ENCODE measurements at regions not wholly inside any gene's neighbourhood (a gene's known extent, or its start where the extent isn't known, plus 50 kb on each side); places are given as distances from the start of the nearest gene placed in this dataset.

- TF ChIP-seq POLR2AphosphoS5 (IDR thresholded peaks at IDR 0.05; ENCODE audit: low read depth, low read length) = no peak
- no peak for TF ChIP-seq POLR2A (IDR thresholded peaks at IDR 0.05; ENCODE audit: low read depth, low read length)
- TF ChIP-seq TAF1 (IDR thresholded peaks at IDR 0.05; ENCODE audit: low read depth, low read length) = no peak
- no peak for TF ChIP-seq POU2F2 (IDR thresholded peaks at IDR 0.05; ENCODE audit: low read depth, low read length)
- no peak for TF ChIP-seq PAX5 (IDR thresholded peaks at IDR 0.05; ENCODE audit: insufficient read depth, low read length, severe bottlenecking)
- TF ChIP-seq SPI1 (IDR thresholded peaks at IDR 0.05; ENCODE audit: low read depth, low read length) = no peak
- FAIRE-seq (no peak), DNase-seq (ENCODE audit: insufficient read length, low spot score) (no peak)
Observed at GRCh38 chr10:120727001-120727400, 124.2 kb upstream of the WDR11 start.

GRCh38 chr10:120729547-120729946, 121.6 kb upstream of the WDR11 start:
- DNase-seq (ENCODE audit: insufficient read length, low spot score) (no peak), FAIRE-seq (no peak)
- TF ChIP-seq POLR2A (IDR thresholded peaks at IDR 0.05; ENCODE audit: low read depth, low read length) = no peak
- no peak for TF ChIP-seq SPI1 (IDR thresholded peaks at IDR 0.05; ENCODE audit: low read depth, low read length)
- no peak for TF ChIP-seq POLR2AphosphoS5 (IDR thresholded peaks at IDR 0.05; ENCODE audit: low read depth, low read length)
- TF ChIP-seq TAF1 (IDR thresholded peaks at IDR 0.05; ENCODE audit: low read depth, low read length) = no peak
- TF ChIP-seq POU2F2 (IDR thresholded peaks at IDR 0.05; ENCODE audit: low read depth, low read length) = no peak
- TF ChIP-seq PAX5 (IDR thresholded peaks at IDR 0.05; ENCODE audit: insufficient read depth, low read length, severe bottlenecking) = no peak

GRCh38 chr10:120732067-120732466, 119.1 kb upstream of the WDR11 start:
- TF ChIP-seq POLR2A (IDR thresholded peaks at IDR 0.05; ENCODE audit: low read depth, low read length) = no peak
- no peak for TF ChIP-seq TAF1 (IDR thresholded peaks at IDR 0.05; ENCODE audit: low read depth, low read length)
- TF ChIP-seq POU2F2 (IDR thresholded peaks at IDR 0.05; ENCODE audit: low read depth, low read length) = no peak
- no peak for TF ChIP-seq POLR2AphosphoS5 (IDR thresholded peaks at IDR 0.05; ENCODE audit: low read depth, low read length)
- TF ChIP-seq SPI1 (IDR thresholded peaks at IDR 0.05; ENCODE audit: low read depth, low read length) = no peak
- TF ChIP-seq PAX5 (IDR thresholded peaks at IDR 0.05; ENCODE audit: insufficient read depth, low read length, severe bottlenecking) = no peak
- FAIRE-seq (no peak), DNase-seq (ENCODE audit: insufficient read length, low spot score) (no peak)

- FAIRE-seq (no peak), DNase-seq (ENCODE audit: insufficient read length, low spot score) (no peak)
- TF ChIP-seq SPI1 (IDR thresholded peaks at IDR 0.05; ENCODE audit: low read depth, low read length) = no peak
- TF ChIP-seq POLR2AphosphoS5 (IDR thresholded peaks at IDR 0.05; ENCODE audit: low read depth, low read length) = no peak
- TF ChIP-seq TAF1 (IDR thresholded peaks at IDR 0.05; ENCODE audit: low read depth, low read length) = no peak
- no peak for TF ChIP-seq PAX5 (IDR thresholded peaks at IDR 0.05; ENCODE audit: insufficient read depth, low read length, severe bottlenecking)
- TF ChIP-seq POLR2A (IDR thresholded peaks at IDR 0.05; ENCODE audit: low read depth, low read length) = no peak
- TF ChIP-seq POU2F2 (IDR thresholded peaks at IDR 0.05; ENCODE audit: low read depth, low read length) = no peak
Observed at GRCh38 chr10:120732643-120733313, 118.4 kb upstream of the WDR11 start.

- FAIRE-seq (no peak), DNase-seq (ENCODE audit: insufficient read length, low spot score) (no peak)
- TF ChIP-seq TAF1 (IDR thresholded peaks at IDR 0.05; ENCODE audit: low read depth, low read length) = no peak
- no peak for TF ChIP-seq POLR2A (IDR thresholded peaks at IDR 0.05; ENCODE audit: low read depth, low read length)
- no peak for TF ChIP-seq POLR2AphosphoS5 (IDR thresholded peaks at IDR 0.05; ENCODE audit: low read depth, low read length)
- TF ChIP-seq SPI1 (IDR thresholded peaks at IDR 0.05; ENCODE audit: low read depth, low read length) = no peak
- no peak for TF ChIP-seq POU2F2 (IDR thresholded peaks at IDR 0.05; ENCODE audit: low read depth, low read length)
- no peak for TF ChIP-seq PAX5 (IDR thresholded peaks at IDR 0.05; ENCODE audit: insufficient read depth, low read length, severe bottlenecking)
Observed at GRCh38 chr10:120734483-120735078, 116.6 kb upstream of the WDR11 start.

GRCh38 chr10:120735315-120735714, 115.8 kb upstream of the WDR11 start:
- no peak for TF ChIP-seq PAX5 (IDR thresholded peaks at IDR 0.05; ENCODE audit: insufficient read depth, low read length, severe bottlenecking)
- no peak for TF ChIP-seq TAF1 (IDR thresholded peaks at IDR 0.05; ENCODE audit: low read depth, low read length)
- no peak for TF ChIP-seq POU2F2 (IDR thresholded peaks at IDR 0.05; ENCODE audit: low read depth, low read length)
- no peak for TF ChIP-seq SPI1 (IDR thresholded peaks at IDR 0.05; ENCODE audit: low read depth, low read length)
- no peak for TF ChIP-seq POLR2A (IDR thresholded peaks at IDR 0.05; ENCODE audit: low read depth, low read length)
- TF ChIP-seq POLR2AphosphoS5 (IDR thresholded peaks at IDR 0.05; ENCODE audit: low read depth, low read length) = no peak
- no peak for FAIRE-seq
- DNase-seq (ENCODE audit: insufficient read length, low spot score) = no peak

GRCh38 chr10:120735773-120736371, 115.3 kb upstream of the WDR11 start:
- FAIRE-seq (peak; percentile 26), DNase-seq (ENCODE audit: insufficient read length, low spot score) (peak; percentile 7)
- no peak for TF ChIP-seq PAX5 (IDR thresholded peaks at IDR 0.05; ENCODE audit: insufficient read depth, low read length, severe bottlenecking)
- TF ChIP-seq POU2F2 (IDR thresholded peaks at IDR 0.05; ENCODE audit: low read depth, low read length) = no peak
- TF ChIP-seq POLR2A (IDR thresholded peaks at IDR 0.05; ENCODE audit: low read depth, low read length) = no peak
- TF ChIP-seq POLR2AphosphoS5 (IDR thresholded peaks at IDR 0.05; ENCODE audit: low read depth, low read length) = no peak
- no peak for TF ChIP-seq TAF1 (IDR thresholded peaks at IDR 0.05; ENCODE audit: low read depth, low read length)
- TF ChIP-seq SPI1 (IDR thresholded peaks at IDR 0.05; ENCODE audit: low read depth, low read length) = no peak

- FAIRE-seq = no peak
- TF ChIP-seq SPI1 (IDR thresholded peaks at IDR 0.05; ENCODE audit: low read depth, low read length) (no peak), TAF1 (IDR thresholded peaks at IDR 0.05; ENCODE audit: low read depth, low read length) (no peak)
- DNase-seq (ENCODE audit: insufficient read length, low spot score) = no peak
Observed at GRCh38 chr10:120736377-120736776, 114.8 kb upstream of the WDR11 start.

GRCh38 chr10:120738658-120739057, 112.5 kb upstream of the WDR11 start:
- DNase-seq (ENCODE audit: insufficient read length, low spot score) (no peak), FAIRE-seq (no peak)
- TF ChIP-seq POLR2A (IDR thresholded peaks at IDR 0.05; ENCODE audit: low read depth, low read length) (no peak), TAF1 (IDR thresholded peaks at IDR 0.05; ENCODE audit: low read depth, low read length) (no peak), POU2F2 (IDR thresholded peaks at IDR 0.05; ENCODE audit: low read depth, low read length) (no peak), POLR2AphosphoS5 (IDR thresholded peaks at IDR 0.05; ENCODE audit: low read depth, low read length) (no peak), PAX5 (IDR thresholded peaks at IDR 0.05; ENCODE audit: insufficient read depth, low read length, severe bottlenecking) (no peak), SPI1 (IDR thresholded peaks at IDR 0.05; ENCODE audit: low read depth, low read length) (no peak)
